GM10266 (cell line): ENCODE measurements at regions not wholly inside any gene's neighbourhood (a gene's known extent, or its start where the extent isn't known, plus 50 kb on each side); places are given as distances from the start of the nearest gene placed in this dataset.

Experiments
- DNase-seq: peaks from one replicate; pipeline ENCODE4 v3.0.0; 2012; ENCODE audit errors: extremely low spot score
- CTCF ChIP-seq: IDR thresholded peaks from 2 replicates; pipeline ENCODE4 v1.5.1; 2012; ENCODE audit warnings: mild to moderate bottlenecking, low read depth; ENCODE audit not compliant: control insufficient read depth, insufficient read depth; ENCODE audit errors: missing control alignments

- DNase-seq, result no peak
- no peak for TF ChIP-seq CTCF
These were observed 1139.6 kb upstream of the PCDH9 start for GRCh38 chr13:68369739-68370138.

- DNase-seq, result no peak
- TF ChIP-seq CTCF, result no peak
These were observed 1138.8 kb upstream of the PCDH9 start for GRCh38 chr13:68368922-68369321.

- DNase-seq, result no peak
These were observed 1129.0 kb upstream of the PCDH9 start for GRCh38 chr13:68359105-68359504.

GRCh38 chr13:68358294-68358705 is 1128.2 kb upstream of the PCDH9 start:
- no peak for TF ChIP-seq CTCF
- DNase-seq, result no peak

More at GRCh38 chr13:68359105-68359504, 1129.0 kb upstream of the PCDH9 start:
- no peak for TF ChIP-seq CTCF

- no peak for TF ChIP-seq CTCF
- DNase-seq, result no peak
These were observed 1120.4 kb upstream of the PCDH9 start for GRCh38 chr13:68350554-68350953.

GRCh38 chr13:68347220-68347619 is 1117.1 kb upstream of the PCDH9 start:
- no peak for TF ChIP-seq CTCF
- no peak for DNase-seq

- no peak for DNase-seq
- no peak for TF ChIP-seq CTCF
These were observed 1115.9 kb upstream of the PCDH9 start for GRCh38 chr13:68345963-68346531.
